Astrocyte of the cerebellum (primary cell): ENCODE measurements at regions not wholly inside any gene's neighbourhood (a gene's known extent, or its start where the extent isn't known, plus 50 kb on each side); places are given as distances from the start of the nearest gene placed in this dataset.

Source experiments
- DNase-seq: peaks from one replicate; pipeline ENCODE4 v3.0.0-alpha.2; 2011; ENCODE audit warnings: low read depth
- H3K4me3 ChIP-seq: 2 replicates; pipeline ENCODE4 v1.5.1; 2011; ENCODE audit warnings: mild to moderate bottlenecking, low read depth, low read length, moderate library complexity
- in situ Hi-C: cut with HindIII; loops from 2 replicates; pipeline ENCODE4 v1.10.0; 2017; ENCODE audit warnings: low sequenced_read_pairs
- TF ChIP-seq, protein P1 (sequence below): IDR thresholded peaks from 2 replicates; pipeline ENCODE4 v1.5.1; 2012; ENCODE audit warnings: low read length, low read depth, moderate library complexity, mild to moderate bottlenecking; ENCODE audit errors: missing control alignments

DNA sequence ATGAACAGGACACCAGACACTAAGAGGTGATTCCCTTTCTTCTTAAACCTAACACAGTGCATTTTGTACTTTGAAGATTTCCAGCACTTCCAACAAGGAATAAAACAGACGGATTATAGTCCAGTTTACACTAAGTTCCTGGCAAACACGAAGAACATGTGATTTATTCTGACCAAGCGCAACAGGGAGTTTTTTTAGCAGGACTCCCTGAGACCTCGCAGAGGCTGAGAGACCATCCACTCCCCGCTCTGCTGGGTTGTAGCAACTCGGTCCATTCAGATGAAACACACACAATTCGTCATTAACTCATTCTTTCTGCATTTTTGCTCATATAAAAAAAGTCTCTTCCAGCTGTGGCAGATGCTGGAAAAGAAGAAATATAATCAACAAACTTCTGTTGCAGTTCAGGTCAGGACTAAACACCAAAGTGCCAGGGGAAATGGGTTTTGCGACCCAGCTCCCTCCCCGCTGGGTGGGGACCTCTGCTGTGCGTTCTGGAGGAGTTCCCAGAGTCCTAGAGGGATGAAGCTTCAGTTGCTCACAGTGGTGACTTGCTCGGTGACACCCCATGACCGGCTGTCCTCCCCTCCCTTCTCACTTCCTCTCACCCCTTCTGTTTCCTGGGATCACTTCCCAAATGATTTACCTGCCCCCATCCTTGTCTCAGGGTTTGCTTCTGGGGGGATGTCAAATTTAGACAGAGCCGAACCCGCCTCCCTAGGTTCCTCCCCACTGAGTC is 52.5 kb downstream of the KCNF1 start:
- in situ Hi-C loops, result no loop called here
- DNase-seq, result no peak
- TF ChIP-seq, protein P1, sequence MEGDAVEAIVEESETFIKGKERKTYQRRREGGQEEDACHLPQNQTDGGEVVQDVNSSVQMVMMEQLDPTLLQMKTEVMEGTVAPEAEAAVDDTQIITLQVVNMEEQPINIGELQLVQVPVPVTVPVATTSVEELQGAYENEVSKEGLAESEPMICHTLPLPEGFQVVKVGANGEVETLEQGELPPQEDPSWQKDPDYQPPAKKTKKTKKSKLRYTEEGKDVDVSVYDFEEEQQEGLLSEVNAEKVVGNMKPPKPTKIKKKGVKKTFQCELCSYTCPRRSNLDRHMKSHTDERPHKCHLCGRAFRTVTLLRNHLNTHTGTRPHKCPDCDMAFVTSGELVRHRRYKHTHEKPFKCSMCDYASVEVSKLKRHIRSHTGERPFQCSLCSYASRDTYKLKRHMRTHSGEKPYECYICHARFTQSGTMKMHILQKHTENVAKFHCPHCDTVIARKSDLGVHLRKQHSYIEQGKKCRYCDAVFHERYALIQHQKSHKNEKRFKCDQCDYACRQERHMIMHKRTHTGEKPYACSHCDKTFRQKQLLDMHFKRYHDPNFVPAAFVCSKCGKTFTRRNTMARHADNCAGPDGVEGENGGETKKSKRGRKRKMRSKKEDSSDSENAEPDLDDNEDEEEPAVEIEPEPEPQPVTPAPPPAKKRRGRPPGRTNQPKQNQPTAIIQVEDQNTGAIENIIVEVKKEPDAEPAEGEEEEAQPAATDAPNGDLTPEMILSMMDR, result no peak
- no peak overlapping the region for H3K4me3 ChIP-seq

DNA sequence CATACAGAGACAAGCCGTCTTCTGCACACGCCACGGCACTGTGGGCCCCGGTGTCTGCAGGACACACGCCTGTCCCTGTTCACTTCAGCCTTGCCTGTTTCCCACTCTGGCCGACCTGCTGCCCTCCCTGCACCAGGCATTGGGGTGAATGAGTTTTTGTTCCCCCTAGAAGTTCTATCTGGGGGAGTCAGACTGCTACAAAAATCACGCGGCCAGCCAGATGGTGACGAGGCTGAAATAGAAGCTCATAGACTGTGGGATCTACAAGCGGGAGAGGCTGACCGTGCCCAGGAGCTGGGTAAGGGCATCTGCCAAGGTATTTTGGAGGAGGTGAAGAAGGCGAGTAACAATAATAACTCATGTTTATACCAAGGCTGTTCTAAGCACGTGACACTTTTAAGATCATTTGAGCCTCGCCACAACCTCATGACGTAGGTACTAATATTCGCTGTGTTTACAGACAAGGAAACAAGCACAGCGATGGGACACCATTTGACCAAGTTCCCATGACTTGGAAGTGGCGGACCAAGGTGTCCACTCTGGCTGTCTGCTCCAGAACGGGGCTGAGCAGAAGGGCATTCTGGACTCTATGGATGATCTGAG is 53.6 kb downstream of the KCNF1 start:
- DNase-seq, result no peak
- in situ Hi-C loops, result no loop called here
- H3K4me3 ChIP-seq, result no peak overlapping the region
- TF ChIP-seq, protein P1, result no peak

DNA sequence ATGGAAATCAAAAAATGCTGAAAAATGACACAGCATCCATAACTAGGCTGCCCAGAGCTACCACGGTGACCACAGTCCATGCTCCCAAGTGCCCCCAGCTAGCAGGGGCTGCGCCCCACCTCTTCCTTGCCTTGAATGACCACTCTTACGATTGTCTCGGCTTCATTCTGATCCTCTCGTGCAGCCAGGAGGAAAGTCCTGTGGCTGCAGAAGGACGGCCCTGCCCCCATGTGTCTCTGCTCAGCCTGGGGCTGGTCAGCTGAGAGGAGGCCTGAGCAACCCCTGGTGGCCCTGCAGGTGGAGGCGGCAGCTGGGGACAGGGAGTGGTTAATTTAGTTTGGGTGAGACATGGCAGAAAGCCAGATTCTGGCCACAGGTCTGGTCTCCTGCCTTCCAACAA is 54.3 kb downstream of the KCNF1 start:
- H3K4me3 ChIP-seq, result no peak overlapping the region
- TF ChIP-seq, protein P1, result no peak
- in situ Hi-C loops, result no loop called here
- no peak for DNase-seq

DNA sequence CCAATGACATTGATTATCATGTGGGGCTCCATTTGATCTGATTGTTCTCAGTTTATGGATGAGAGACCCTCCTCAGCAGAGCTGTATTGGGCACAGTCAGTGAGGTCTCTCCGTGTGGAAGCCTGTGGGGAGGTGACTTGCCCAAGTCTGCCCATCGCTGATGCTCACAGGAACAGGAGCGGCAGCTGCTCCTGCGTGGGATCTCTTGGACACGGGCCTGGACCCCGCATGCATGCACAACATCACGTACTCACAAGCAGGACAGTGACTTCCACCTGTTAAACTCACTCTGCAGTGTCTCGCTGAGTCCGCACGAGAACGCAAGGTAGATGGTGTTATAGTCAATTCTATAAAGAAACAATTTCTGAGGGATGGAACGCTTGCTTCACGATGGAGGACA is 55.0 kb downstream of the KCNF1 start:
- DNase-seq, result no peak
- no peak overlapping the region for H3K4me3 ChIP-seq
- TF ChIP-seq, protein P1, result no peak
- in situ Hi-C loops, result no loop called here

DNA sequence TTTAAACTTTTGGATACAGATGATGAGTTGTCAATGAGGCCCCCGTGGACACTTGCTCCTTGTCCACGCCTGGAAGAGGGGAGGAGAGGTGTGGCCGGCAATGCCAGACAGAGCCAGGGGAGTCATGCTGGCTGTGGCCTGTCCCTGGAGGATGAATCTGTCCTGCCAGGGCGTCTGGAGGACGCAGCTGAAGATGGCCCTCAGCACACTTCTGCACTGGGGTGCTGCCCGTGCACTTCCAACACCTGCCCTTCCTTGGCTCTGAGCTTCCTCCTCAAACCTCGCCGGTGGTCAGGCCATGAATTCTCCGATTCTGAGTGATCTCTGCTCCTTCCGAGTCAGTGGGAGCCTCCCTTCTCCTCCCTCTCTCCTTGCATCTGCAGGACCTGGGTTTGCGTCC is 56.4 kb downstream of the KCNF1 start:
- in situ Hi-C loops, result no loop called here
- no peak overlapping the region for H3K4me3 ChIP-seq
- no peak for DNase-seq
- TF ChIP-seq, protein P1, result no peak

DNA sequence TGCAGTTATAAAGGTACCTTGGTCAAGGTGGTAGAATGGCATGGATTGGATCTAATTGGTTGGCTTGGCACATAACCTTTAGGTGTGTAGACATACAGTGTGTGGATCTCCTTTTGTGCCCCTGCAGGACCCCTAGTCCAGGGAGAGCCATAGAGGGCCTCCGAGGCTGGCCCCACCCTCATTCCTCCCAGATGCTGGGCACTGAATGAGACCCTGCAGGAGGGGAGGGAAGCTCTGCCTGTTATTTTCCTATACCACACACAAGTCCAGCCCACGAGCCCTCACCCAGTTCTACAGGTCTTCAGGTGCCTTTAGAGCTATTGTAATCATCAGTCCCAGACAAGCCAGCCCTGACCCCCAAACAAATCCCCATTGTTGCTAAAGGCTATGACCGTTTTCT is 58.9 kb downstream of the KCNF1 start:
- in situ Hi-C loops, result no loop called here
- TF ChIP-seq, protein P1, result no peak
- H3K4me3 ChIP-seq, result no peak overlapping the region
- no peak for DNase-seq
